GOT3 (cell line): ENCODE measurements at regions not wholly inside any gene's neighbourhood (a gene's known extent, or its start where the extent isn't known, plus 50 kb on each side); places are given as distances from the start of the nearest gene placed in this dataset.
A peak's percentile ranks its signal among the peaks of the same experiment; 100 is the strongest.

Experiments used
- DNase-seq: peaks from one replicate; lab custom pipeline; 2025; ENCODE audit warnings: mixed read lengths; lab: John Stamatoyannopoulos, UW

DNA sequence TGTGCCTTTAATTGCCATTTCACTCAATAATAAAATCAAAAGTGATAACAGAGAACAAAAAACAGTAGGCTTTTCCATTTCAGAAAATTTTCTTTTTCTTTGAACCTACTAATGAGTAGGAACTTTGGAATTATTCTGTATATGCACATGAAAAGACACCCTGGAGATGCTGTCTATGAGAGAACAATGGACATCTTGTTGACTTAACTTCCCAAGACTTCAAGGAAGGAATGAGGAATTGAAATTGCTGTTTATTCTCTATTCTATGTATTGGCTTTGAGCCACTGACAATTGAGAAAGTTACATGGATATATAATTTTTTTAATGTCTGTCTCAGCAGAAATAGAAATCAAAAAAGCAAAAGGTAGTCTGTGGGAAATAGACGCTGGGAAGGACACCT lies 98.6 kb upstream of the PCSK2 start:
- DNase-seq: no peak

GRCh38 chr20:17129089-17129488 lies 97.8 kb upstream of the PCSK2 start:
- DNase-seq: no peak

GRCh38 chr20:17137692-17138091 lies 89.1 kb upstream of the PCSK2 start:
- DNase-seq: peak; percentile 27

DNA sequence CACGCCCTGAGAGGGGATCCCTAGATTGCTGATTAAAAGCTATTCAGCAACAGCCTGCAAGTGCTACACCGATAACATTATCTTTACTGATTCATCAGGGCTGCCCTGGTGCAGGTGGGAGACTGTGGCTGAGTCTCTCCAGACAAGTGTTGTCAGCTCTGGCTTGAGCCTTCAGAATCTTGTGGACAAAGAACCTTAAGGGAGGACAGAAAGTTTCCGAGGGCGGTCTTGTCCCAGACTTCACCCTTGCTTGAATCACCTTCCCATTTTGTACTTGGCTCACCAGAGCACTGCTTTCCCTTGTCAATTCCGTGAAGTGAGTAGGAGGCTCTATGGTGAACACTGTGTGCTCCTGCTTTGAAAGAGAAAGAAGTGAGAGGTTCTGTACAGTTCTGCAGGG lies 88.6 kb upstream of the PCSK2 start:
- DNase-seq: no peak

DNA sequence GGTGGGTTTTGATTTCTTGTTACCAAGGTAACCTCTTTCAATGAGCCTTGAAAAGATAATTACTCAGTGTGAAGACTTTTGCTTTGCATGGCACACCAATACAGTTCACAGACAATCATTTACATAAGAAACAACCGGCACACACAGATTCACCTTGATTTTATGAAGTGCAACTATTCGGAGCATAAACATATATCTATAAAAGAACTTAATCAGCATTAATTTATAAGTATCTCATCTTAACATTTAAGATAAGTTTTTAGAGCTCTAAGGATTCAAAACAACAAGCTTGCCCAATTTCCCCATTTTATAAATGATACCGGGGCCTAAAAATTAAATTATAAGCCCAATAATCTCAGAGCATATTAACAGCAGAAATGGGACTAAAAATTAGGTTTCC lies 85.9 kb upstream of the PCSK2 start:
- no peak for DNase-seq

DNA sequence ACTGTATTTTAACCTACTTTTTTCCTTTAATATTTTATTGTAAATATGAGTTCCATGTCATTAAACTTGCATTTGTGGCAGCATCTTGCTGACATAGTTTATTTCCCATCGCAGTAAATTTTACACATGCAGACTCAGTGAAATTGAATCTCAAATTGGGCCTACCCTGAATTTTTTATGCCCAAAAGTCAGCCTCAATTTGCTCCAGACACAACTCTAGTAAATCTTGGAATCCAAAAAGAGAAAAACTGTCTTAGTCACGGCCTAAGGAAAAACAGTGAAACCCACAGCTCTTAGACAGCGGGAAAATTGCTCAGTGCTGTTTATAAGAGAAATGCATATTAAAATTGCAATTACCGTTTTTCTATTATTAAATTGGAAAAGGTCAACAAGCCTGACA lies 85.3 kb upstream of the PCSK2 start:
- no peak for DNase-seq

GRCh38 chr20:17142666-17143065 lies 84.2 kb upstream of the PCSK2 start:
- DNase-seq: no peak

- DNase-seq: no peak
Measured at GRCh38 chr20:17150858-17151257, 76.0 kb upstream of the PCSK2 start.

GRCh38 chr20:17155401-17155800 lies 71.4 kb upstream of the PCSK2 start:
- DNase-seq: no peak

DNA sequence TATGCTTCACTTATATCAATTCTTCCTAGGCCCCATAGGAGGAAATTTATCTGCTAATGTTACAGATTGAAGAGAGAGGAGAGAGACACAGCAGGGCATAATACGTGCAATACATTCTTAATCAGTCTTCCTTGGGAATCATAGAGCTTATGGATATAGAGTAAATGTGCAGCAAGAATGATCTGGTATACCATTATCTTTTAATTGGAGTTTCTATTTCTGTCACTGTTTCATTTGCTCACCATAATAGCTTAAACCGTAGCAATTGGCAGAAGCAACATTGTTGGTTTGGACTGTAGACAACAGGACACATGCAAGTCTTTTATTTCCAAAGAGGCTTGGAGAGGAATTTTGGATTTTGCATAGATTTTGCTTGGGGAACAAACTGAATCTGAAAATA lies 68.1 kb upstream of the PCSK2 start:
- DNase-seq: no peak

- no peak for DNase-seq
Measured at GRCh38 chr20:17161673-17162481, 65.0 kb upstream of the PCSK2 start.

GRCh38 chr20:17168026-17168612 lies 58.7 kb upstream of the PCSK2 start:
- DNase-seq: no peak

GRCh38 chr20:17169585-17170136 lies 57.2 kb upstream of the PCSK2 start:
- no peak for DNase-seq

- no peak for DNase-seq
Measured at GRCh38 chr20:17171746-17172280, 55.0 kb upstream of the PCSK2 start.

GRCh38 chr20:17172836-17173516 lies 53.9 kb upstream of the PCSK2 start:
- DNase-seq: no peak
